Activated CD4-positive, alpha-beta T cell treated with anti-CD3 and anti-CD28 coated beads for 36 hours (primary cell): ENCODE measurements at regions not wholly inside any gene's neighbourhood (a gene's known extent, or its start where the extent isn't known, plus 50 kb on each side); places are given as distances from the start of the nearest gene placed in this dataset.

ENCODE experiments used
- ATAC-seq: fragments of 200-7000 bp; cut with Tn5 transposase; one replicate; pipeline ENCODE4 v1.10.0; 2021; ENCODE audit warnings: mild to moderate bottlenecking, moderate library complexity
- CTCF ChIA-PET: fragments of 350-600 bp; sonication (Branson Sonifier 250); formaldehyde crosslinking; loops from one replicate; lab custom pipeline; 2021; ENCODE audit warnings: antibody characterized with exemption; lab: Charles Lee
- POLR2A ChIA-PET: fragments of 350-600 bp; sonication (Branson Sonifier 250); formaldehyde crosslinking; loops from one replicate; lab custom pipeline; 2021; ENCODE audit warnings: antibody characterized with exemption, inconsistent platforms; lab: Charles Lee
- DNase-seq: peaks from one replicate; pipeline ENCODE4 v3.0.0-alpha.2; 2020
- H3K27ac Mint-ChIP-seq: one replicate; pipeline ENCODE4 v1.8.0; 2021; ENCODE audit warnings: mixed read lengths
- H3K27me3 Mint-ChIP-seq: one replicate; pipeline ENCODE4 v1.8.0; 2021; ENCODE audit warnings: mixed read lengths
- H3K36me3 Mint-ChIP-seq: one replicate; pipeline ENCODE4 v1.8.0; 2021; ENCODE audit warnings: low read depth, mixed read lengths
- H3K4me1 Mint-ChIP-seq: one replicate; pipeline ENCODE4 v1.8.0; 2021; ENCODE audit warnings: mixed read lengths
- H3K4me3 Mint-ChIP-seq: one replicate; pipeline ENCODE4 v1.8.0; 2021; ENCODE audit warnings: mild to moderate bottlenecking, moderate library complexity, mixed read lengths
- H3K9me3 Mint-ChIP-seq: one replicate; pipeline ENCODE4 v1.8.0; 2021; ENCODE audit warnings: low read depth, mixed read lengths
- intact Hi-C, 2 experiments: fragments of 100-400 bp; cut with DNase I in 1 of 2; cut with micrococcal nuclease in 1 of 2; formaldehyde crosslinking; loops; one replicate each; pipeline versions ENCODE4 v1.14.2 to v1.15.1; 2022 to 2024; cut with DNase I, micrococcal nuclease

GRCh38 chr6:14270925-14271788 is 153.6 kb downstream of the CD83 start:
- DNase-seq (peak; percentile 83), ATAC-seq (peak; percentile 93)
- Mint-ChIP-seq H3K4me3 (no peak overlapping the region), H3K27me3 (no peaks in the 10 kb centered on the region), H3K9me3 (peaks cover 7% of the 10 kb centered on the region), H3K27ac (peak overlapping the region; percentile 69), H3K4me1 (peaks cover 56% of the 10 kb centered on the region), H3K36me3 (no peaks in the 10 kb centered on the region)
- intact Hi-C loops: loop anchor here (5.0 to 10.0 kb wide), 3 partner anchors 44 to 461 kb away; no protein-coding TSS in a partner anchor
- ChIA-PET POLR2A (interaction anchor here (0.6 to 1.3 kb wide), 4 partner anchors 42 to 482 kb away, joined by 3 to 5 read pairs (median 4); no protein-coding TSS in a partner anchor), CTCF (interaction anchor here (0.6 to 0.7 kb wide), 2 partner anchors 272 to 438 kb away, joined by 3 read pairs; no protein-coding TSS in a partner anchor)

DNA sequence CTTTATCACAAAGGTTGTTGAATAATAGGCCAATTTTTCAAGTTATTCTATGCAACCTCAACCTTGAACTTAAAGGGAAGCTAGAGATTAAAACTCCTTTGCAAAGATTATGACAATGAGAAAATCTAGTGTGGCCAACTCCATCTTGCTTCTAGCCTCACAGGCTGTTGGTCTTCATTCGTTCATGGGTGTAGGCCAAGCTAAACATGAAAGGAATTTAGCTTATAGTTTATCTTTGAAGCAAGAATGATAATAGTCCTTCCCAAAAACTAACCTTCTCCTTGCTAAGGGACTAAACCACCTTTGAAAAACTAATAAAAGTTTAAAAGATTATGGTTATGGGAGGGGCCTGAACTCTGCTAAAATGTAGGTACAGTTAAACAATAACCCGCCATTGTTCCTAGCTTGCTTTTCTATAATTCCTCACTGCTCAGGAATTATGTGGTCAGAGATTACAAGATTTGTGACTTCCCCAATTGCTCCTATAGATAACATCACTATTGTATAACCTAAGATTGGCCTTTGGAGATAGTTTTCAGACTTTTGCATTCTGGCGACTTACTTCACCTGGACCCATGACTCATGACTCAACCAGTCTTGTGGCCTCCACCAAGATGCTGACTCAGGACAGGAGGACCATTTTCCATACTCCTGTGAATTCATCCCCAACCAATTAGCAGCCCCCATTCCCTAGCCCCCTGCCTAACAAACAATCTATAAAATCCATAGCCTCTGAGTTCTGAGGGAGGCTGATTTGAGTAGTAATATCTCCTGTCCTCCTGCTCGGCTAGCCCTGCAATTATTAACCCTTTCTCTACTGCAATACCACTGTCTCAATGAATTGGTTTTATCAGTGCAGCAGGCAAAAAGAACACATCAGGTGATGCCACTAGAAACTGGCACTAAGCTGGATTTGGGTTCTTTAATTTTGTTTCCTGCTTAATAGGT is 154.5 kb downstream of the CD83 start:
- intact Hi-C loops: loop anchor here (5.0 to 10.0 kb wide), 3 partner anchors 45 to 460 kb away; no protein-coding TSS in a partner anchor
- DNase-seq (no peak), ATAC-seq (no peak)
- POLR2A ChIA-PET: interaction anchor here (0.6 to 1.3 kb wide), 3 partner anchors 168 to 481 kb away, joined by 3 to 5 read pairs (median 3); no protein-coding TSS in a partner anchor
- Mint-ChIP-seq H3K4me1 (peaks cover 61% of the 10 kb centered on the region), H3K4me3 (no peak overlapping the region), H3K36me3 (no peaks in the 10 kb centered on the region), H3K27ac (peak overlapping the region; percentile 69), H3K27me3 (no peaks in the 10 kb centered on the region), H3K9me3 (peaks cover 7% of the 10 kb centered on the region)
- CTCF ChIA-PET: interaction anchor here (0.6 to 1.1 kb wide), 2 partner anchors 33 to 437 kb away, joined by 3 read pairs; no protein-coding TSS in a partner anchor

- no peak overlapping the region for H3K4me3 Mint-ChIP-seq
- ATAC-seq (no peak), DNase-seq (no peak)
- H3K9me3 Mint-ChIP-seq: peaks cover 7% of the 10 kb centered on the region
- no peak overlapping the region for H3K27ac Mint-ChIP-seq
- H3K27me3 Mint-ChIP-seq: no peaks in the 10 kb centered on the region
- POLR2A ChIA-PET: no interaction called here
- peaks cover 67% of the 10 kb centered on the region for H3K4me1 Mint-ChIP-seq
- no peaks in the 10 kb centered on the region for H3K36me3 Mint-ChIP-seq
- CTCF ChIA-PET: interaction anchor here (0.6 to 1.1 kb wide), 2 partner anchors 9 to 32 kb away, joined by 3 read pairs; no protein-coding TSS in a partner anchor
- intact Hi-C loops: loop anchor here (5.0 to 10.0 kb wide), 3 partner anchors 45 to 460 kb away; no protein-coding TSS in a partner anchor
Observed at GRCh38 chr6:14272737-14273085, 155.1 kb downstream of the CD83 start.

DNA sequence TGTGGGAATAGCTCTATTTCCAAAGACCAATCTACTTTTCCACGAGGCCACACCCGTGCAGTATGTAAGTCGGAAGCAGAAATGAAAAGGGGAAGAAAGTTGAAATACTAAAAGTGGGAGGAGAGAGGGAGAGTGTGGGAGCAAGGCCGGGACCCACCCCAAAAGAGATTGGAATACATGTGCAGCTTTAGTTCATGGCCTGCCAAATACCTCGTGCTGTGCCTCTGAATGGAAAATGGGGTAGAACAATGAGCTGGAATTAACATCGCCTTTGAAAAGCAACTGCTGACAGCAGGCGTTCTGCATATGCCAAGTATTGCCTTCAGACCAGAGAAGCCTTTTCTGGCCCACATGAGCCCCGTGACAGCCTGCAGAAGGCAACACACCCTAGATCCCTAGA is 155.6 kb downstream of the CD83 start:
- ChIA-PET CTCF (interaction anchor here (0.6 kb wide), 1 partner anchor 8 kb away, joined by 3 read pairs; no protein-coding TSS in a partner anchor), POLR2A (no interaction called here)
- ATAC-seq: no peak
- Mint-ChIP-seq H3K27me3 (no peaks in the 10 kb centered on the region), H3K4me3 (no peak overlapping the region), H3K4me1 (peaks cover 72% of the 10 kb centered on the region), H3K36me3 (no peaks in the 10 kb centered on the region), H3K9me3 (peaks cover 7% of the 10 kb centered on the region), H3K27ac (no peak overlapping the region)
- no peak for DNase-seq
- intact Hi-C loops: loop anchor here (5.0 to 10.0 kb wide), 3 partner anchors 46 to 459 kb away; no protein-coding TSS in a partner anchor

GRCh38 chr6:14274016-14274415 is 156.4 kb downstream of the CD83 start:
- Mint-ChIP-seq H3K36me3 (no peaks in the 10 kb centered on the region), H3K4me1 (peaks cover 73% of the 10 kb centered on the region), H3K9me3 (peaks cover 7% of the 10 kb centered on the region), H3K4me3 (no peak overlapping the region), H3K27me3 (no peaks in the 10 kb centered on the region), H3K27ac (no peak overlapping the region)
- intact Hi-C loops: loop anchor here (5.0 to 10.0 kb wide), 3 partner anchors 47 to 458 kb away; no protein-coding TSS in a partner anchor
- DNase-seq (no peak), ATAC-seq (no peak)
- ChIA-PET CTCF (no interaction called here), POLR2A (no interaction called here)

DNA sequence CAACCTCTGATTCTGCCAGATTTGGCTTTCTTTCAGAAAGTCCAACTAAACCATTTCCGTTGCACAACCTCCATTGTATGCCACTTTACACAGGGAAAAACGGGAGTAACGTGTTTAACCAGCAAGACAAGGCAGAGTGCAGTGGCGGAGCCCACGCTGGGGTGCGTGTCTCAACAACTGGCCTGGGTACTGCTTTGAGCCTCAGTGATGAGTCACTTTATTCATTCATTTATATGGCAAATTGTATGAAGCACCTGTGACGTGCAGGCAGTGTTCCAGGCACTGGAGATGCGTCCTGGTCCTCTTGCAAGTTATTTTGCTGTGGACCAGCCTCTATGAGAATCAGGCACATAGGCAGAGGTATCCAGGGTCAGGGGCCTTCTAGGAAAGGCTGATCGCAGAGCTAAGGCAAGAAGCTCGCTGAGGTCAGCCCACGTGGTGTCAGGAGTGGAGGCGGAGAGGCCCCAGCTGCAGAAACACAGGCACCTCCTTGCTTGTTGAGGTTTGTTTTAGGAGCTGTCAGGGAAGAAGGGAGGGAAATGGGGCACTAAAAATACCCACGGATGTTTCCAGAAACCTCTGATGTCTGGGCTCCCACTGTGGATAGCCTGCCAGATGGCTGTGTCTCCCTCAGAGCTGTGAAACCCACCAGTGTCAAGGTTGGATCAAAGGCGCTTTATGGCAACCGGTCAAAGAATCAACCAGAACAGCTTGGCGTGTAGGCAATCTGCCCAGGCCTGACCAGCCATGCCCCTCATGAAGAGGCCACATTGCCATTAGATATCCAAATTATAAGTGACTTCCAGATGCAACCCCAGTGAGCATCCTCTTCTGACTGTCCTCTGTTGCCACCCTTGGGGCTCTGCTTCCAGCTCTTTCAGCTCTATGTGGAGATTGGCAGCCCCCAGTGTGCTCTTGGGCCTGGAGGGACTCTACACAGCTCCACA is 157.2 kb downstream of the CD83 start:
- intact Hi-C loops: loop anchor here (5.0 to 10.0 kb wide), 3 partner anchors 48 to 457 kb away; no protein-coding TSS in a partner anchor
- Mint-ChIP-seq H3K4me3 (no peak overlapping the region), H3K36me3 (no peaks in the 10 kb centered on the region), H3K9me3 (peaks cover 7% of the 10 kb centered on the region), H3K27me3 (no peaks in the 10 kb centered on the region), H3K27ac (peak overlapping the region; percentile 64), H3K4me1 (peaks cover 68% of the 10 kb centered on the region)
- CTCF ChIA-PET: interaction anchor here (0.6 to 0.9 kb wide), 3 partner anchors 9 to 204 kb away, joined by 3 read pairs; no protein-coding TSS in a partner anchor
- POLR2A ChIA-PET: no interaction called here
- ATAC-seq: no peak
- DNase-seq: no peak

GRCh38 chr6:14275493-14275851 is 157.9 kb downstream of the CD83 start:
- no peaks in the 10 kb centered on the region for H3K27me3 Mint-ChIP-seq
- H3K4me1 Mint-ChIP-seq: peaks cover 62% of the 10 kb centered on the region
- H3K36me3 Mint-ChIP-seq: no peaks in the 10 kb centered on the region
- ATAC-seq (no peak), DNase-seq (no peak)
- ChIA-PET POLR2A (no interaction called here), CTCF (interaction anchor here (0.6 to 0.9 kb wide), 2 partner anchors 10 to 42 kb away, joined by 3 read pairs; no protein-coding TSS in a partner anchor)
- H3K4me3 Mint-ChIP-seq: no peak overlapping the region
- H3K9me3 Mint-ChIP-seq: peaks cover 7% of the 10 kb centered on the region
- peak overlapping the region; percentile 78 for H3K27ac Mint-ChIP-seq
- intact Hi-C loops: loop anchor here in 1 of 2 experiments (10.0 kb wide), 1 partner anchor 149 kb away; no protein-coding TSS in a partner anchor

GRCh38 chr6:14276071-14276470 is 158.5 kb downstream of the CD83 start:
- H3K4me1 Mint-ChIP-seq: peaks cover 56% of the 10 kb centered on the region
- H3K27ac Mint-ChIP-seq: peak overlapping the region; percentile 78
- ATAC-seq: no peak
- POLR2A ChIA-PET: no interaction called here
- CTCF ChIA-PET: interaction anchor here (1.3 kb wide), 1 partner anchor 19 kb away, joined by 3 read pairs; no protein-coding TSS in a partner anchor
- no peak overlapping the region for H3K4me3 Mint-ChIP-seq
- no peak for DNase-seq
- H3K36me3 Mint-ChIP-seq: no peaks in the 10 kb centered on the region
- intact Hi-C loops: loop anchor here in 1 of 2 experiments (10.0 kb wide), 1 partner anchor 149 kb away; no protein-coding TSS in a partner anchor
- H3K27me3 Mint-ChIP-seq: no peaks in the 10 kb centered on the region
- peaks cover 7% of the 10 kb centered on the region for H3K9me3 Mint-ChIP-seq

GRCh38 chr6:14276667-14277404 is 159.3 kb downstream of the CD83 start:
- intact Hi-C loops: loop anchor here in 1 of 2 experiments (10.0 kb wide), 1 partner anchor 148 kb away; no protein-coding TSS in a partner anchor
- H3K9me3 Mint-ChIP-seq: peaks cover 7% of the 10 kb centered on the region
- H3K36me3 Mint-ChIP-seq: no peaks in the 10 kb centered on the region
- H3K27ac Mint-ChIP-seq: peak overlapping the region; percentile 96
- no peaks in the 10 kb centered on the region for H3K27me3 Mint-ChIP-seq
- H3K4me3 Mint-ChIP-seq: peak overlapping the region; percentile 25
- DNase-seq (peak; percentile 39), ATAC-seq (peak; percentile 92)
- POLR2A ChIA-PET: no interaction called here
- peaks cover 50% of the 10 kb centered on the region for H3K4me1 Mint-ChIP-seq
- CTCF ChIA-PET: interaction anchor here (0.7 to 1.3 kb wide), 2 partner anchors 19 to 140 kb away, joined by 3 read pairs; no protein-coding TSS in a partner anchor
